ENCODE measurements at regions not wholly inside any gene's neighbourhood (a gene's known extent, or its start where the extent isn't known, plus 50 kb on each side); places are given as distances from the start of the nearest gene placed in this dataset.

DNA sequence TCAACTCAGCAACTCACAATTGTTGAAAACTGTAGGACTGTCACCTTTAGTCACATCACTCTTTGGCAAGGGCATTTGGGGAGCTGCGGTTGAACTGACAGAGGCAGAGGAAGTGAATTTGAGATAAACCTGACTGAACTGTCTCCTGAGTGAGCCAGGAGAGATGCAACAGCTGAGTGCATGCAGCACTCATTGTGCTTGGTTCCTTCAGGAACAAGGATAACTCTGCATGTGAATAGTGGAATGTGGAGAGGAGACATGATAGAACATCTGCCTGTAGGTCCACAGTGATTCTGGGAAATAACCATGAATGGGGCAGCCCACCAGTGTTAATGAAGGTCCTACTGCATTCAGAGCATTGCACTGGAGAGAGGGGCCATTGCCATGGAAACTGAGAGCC, 494.7 kb downstream of the STK39 start:
- no peak for TF ChIP-seq EZH2 (IDR thresholded peaks at IDR 0.05; ENCODE audit: low read length)
- TF ChIP-seq, protein P1, sequence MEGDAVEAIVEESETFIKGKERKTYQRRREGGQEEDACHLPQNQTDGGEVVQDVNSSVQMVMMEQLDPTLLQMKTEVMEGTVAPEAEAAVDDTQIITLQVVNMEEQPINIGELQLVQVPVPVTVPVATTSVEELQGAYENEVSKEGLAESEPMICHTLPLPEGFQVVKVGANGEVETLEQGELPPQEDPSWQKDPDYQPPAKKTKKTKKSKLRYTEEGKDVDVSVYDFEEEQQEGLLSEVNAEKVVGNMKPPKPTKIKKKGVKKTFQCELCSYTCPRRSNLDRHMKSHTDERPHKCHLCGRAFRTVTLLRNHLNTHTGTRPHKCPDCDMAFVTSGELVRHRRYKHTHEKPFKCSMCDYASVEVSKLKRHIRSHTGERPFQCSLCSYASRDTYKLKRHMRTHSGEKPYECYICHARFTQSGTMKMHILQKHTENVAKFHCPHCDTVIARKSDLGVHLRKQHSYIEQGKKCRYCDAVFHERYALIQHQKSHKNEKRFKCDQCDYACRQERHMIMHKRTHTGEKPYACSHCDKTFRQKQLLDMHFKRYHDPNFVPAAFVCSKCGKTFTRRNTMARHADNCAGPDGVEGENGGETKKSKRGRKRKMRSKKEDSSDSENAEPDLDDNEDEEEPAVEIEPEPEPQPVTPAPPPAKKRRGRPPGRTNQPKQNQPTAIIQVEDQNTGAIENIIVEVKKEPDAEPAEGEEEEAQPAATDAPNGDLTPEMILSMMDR (optimal IDR thresholded peaks at IDR 0.05 in 1 of 3, IDR thresholded peaks at IDR 0.05 in 1 of 3, conservative IDR thresholded peaks at IDR 0.05 in 1 of 3; ENCODE audit: extremely low read depth in 1 of 3, insufficient read depth in 2 of 3, low read length in 3 of 3) = no peak

All from keratinocyte (primary cell).